NB4 (cell line): ENCODE measurements at regions not wholly inside any gene's neighbourhood (a gene's known extent, or its start where the extent isn't known, plus 50 kb on each side); places are given as distances from the start of the nearest gene placed in this dataset.

Experiments
- CTCF ChIP-seq: IDR thresholded peaks from one replicate; pipeline ENCODE4 v1.5.1; 2012; ENCODE audit warnings: low read depth, low read length
- MYC ChIP-seq: IDR thresholded peaks from 2 replicates; pipeline ENCODE4 v1.6.1; 2011; ENCODE audit warnings: low read depth, low read length
- POLR2A ChIP-seq: IDR thresholded peaks from 2 replicates; pipeline ENCODE4 v1.6.1; 2011; ENCODE audit warnings: mild to moderate bottlenecking; ENCODE audit not compliant: insufficient read length; ENCODE audit errors: extremely low read depth
- TF ChIP-seq, protein P1 (sequence below): IDR thresholded peaks from 2 replicates; pipeline ENCODE4 v1.6.1; 2011; ENCODE audit warnings: low read depth, low read length

- no peak for TF ChIP-seq POLR2A
- TF ChIP-seq CTCF: no peak
- no peak for TF ChIP-seq MYC
- TF ChIP-seq, protein P1, sequence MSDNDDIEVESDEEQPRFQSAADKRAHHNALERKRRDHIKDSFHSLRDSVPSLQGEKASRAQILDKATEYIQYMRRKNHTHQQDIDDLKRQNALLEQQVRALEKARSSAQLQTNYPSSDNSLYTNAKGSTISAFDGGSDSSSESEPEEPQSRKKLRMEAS: no peak
Measured at GRCh38 chr12:98173773-98174427, 341.5 kb upstream of the TMPO start.
